HCT116 (cell line): ENCODE measurements at regions not wholly inside any gene's neighbourhood (a gene's known extent, or its start where the extent isn't known, plus 50 kb on each side); places are given as distances from the start of the nearest gene placed in this dataset.

Experiments used
- ATAC-seq: fragments of 200-7000 bp; cut with Tn5 transposase; 2 replicates; pipeline ENCODE4 v1.9.1; 2020; ENCODE audit warnings: mild to moderate bottlenecking, moderate library complexity
- BruUV-seq: library from RNA; stranded (reverse); fragments of 400-500 nt; replicated peaks from 2 replicates; lab custom pipeline; 2021; lab: Mats Ljungman, UMichigan
- CTCF ChIA-PET: fragments of 300-600 bp; sonication (Branson Sonifier 250); formaldehyde crosslinking; loops from one replicate; lab custom pipeline; 2021; ENCODE audit warnings: antibody characterized with exemption; lab: Charles Lee
- POLR2A ChIA-PET: fragments of 300-600, 350-600 bp; sonication (Branson Sonifier 250); formaldehyde crosslinking; loops from one replicate; lab custom pipeline; 2021; ENCODE audit warnings: antibody characterized with exemption; lab: Charles Lee
- RAD21 ChIA-PET, 2 experiments: fragments of 300-600 bp; sonication (Branson Sonifier 250); formaldehyde crosslinking; loops; one replicate each; lab custom pipeline; 2023; ENCODE audit warnings: low total read pairs in 2 of 2; ENCODE audit not compliant: uncharacterized antibody in 2 of 2, unreplicated experiment in 2 of 2, low non-redundant PET in 1 of 2; lab: Charles Lee
- DNase-seq: peaks from one replicate; pipeline ENCODE4 v3.0.0-alpha.2; 2010; ENCODE audit warnings: low read depth, low spot score
- H2AFZ ChIP-seq: fragments of 200-600 bp; shearing (Covaris generic), sonication (generic); 2 replicates; pipeline ENCODE4 v1.6.1; 2017; ENCODE audit warnings: low read depth, mixed run types, mixed read lengths, antibody characterized with exemption, low read length; ENCODE audit not compliant: poor library complexity, severe bottlenecking
- H3K27ac ChIP-seq: 2 replicates; pipeline ENCODE4 v1.5.1; 2012; ENCODE audit warnings: low read depth, low read length
- H3K27me3 ChIP-seq: fragments of 200-600 bp; sonication (generic); 2 replicates; pipeline ENCODE4 v1.6.1; 2016; ENCODE audit warnings: mixed run types, low read length, mixed read lengths; ENCODE audit not compliant: insufficient read depth
- H3K36me3 ChIP-seq, 2 experiments: fragments of 200-500 bp in 1 of 2; fragments of 200-600 bp in 1 of 2; sonication (Bioruptor generic) in 1 of 2; sonication (generic) in 1 of 2; 2 replicates each; pipeline versions ENCODE4 v1.5.1 to v1.6.1; 2014 to 2016; ENCODE audit warnings: low read length in 2 of 2, inconsistent platforms in 1 of 2, mixed read lengths in 1 of 2, mixed run types in 1 of 2; ENCODE audit not compliant: insufficient read depth in 2 of 2, control insufficient read depth in 1 of 2
- H3K4me1 ChIP-seq, 2 experiments: fragments of 200-600 bp in 1 of 2; sonication (generic) in 1 of 2; 2 replicates each; pipeline versions ENCODE4 v1.5.1 to v1.6.1; 2012 to 2017; ENCODE audit warnings: low read length in 2 of 2, inconsistent platforms in 1 of 2, mild to moderate bottlenecking in 1 of 2, mixed read lengths in 1 of 2, mixed run types in 1 of 2, moderate library complexity in 1 of 2; ENCODE audit not compliant: insufficient read depth in 2 of 2, control insufficient read depth in 1 of 2
- H3K4me2 ChIP-seq: fragments of 200-600 bp; sonication (generic); 2 replicates; pipeline ENCODE4 v1.6.1; 2017; ENCODE audit warnings: mixed run types, low read length, mixed read lengths
- H3K4me3 ChIP-seq, 2 experiments: fragments of 200-600 bp in 1 of 2; sonication (generic) in 1 of 2; replicated peaks in 1 of 2; 2 replicates each; pipeline ENCODE4 v1.5.1; 2011 to 2016; ENCODE audit warnings: low read length in 2 of 2, control low read depth in 1 of 2, low read depth in 1 of 2, mild to moderate bottlenecking in 1 of 2, mixed read lengths in 1 of 2, mixed run types in 1 of 2
- H3K79me2 ChIP-seq: fragments of 200-600 bp; sonication (generic); 2 replicates; pipeline ENCODE4 v1.6.1; 2017; ENCODE audit warnings: mild to moderate bottlenecking, mixed run types, low read length, moderate library complexity, mixed read lengths; ENCODE audit not compliant: insufficient read depth
- H3K9ac ChIP-seq: fragments of 200-600 bp; sonication (generic); 2 replicates; pipeline ENCODE4 v1.6.1; 2016; ENCODE audit warnings: low read length, mixed read lengths
- H3K9me2 ChIP-seq: fragments of 200-600 bp; sonication (generic), shearing (Covaris generic); 2 replicates; pipeline ENCODE4 v1.6.1; 2017; ENCODE audit warnings: mixed run types, mild to moderate bottlenecking, moderate library complexity; ENCODE audit not compliant: insufficient read depth
- H3K9me3 ChIP-seq, 2 experiments: fragments of 200-500 bp in 1 of 2; fragments of 200-600 bp in 1 of 2; sonication (Bioruptor generic) in 1 of 2; sonication (generic) in 1 of 2; 2 replicates each; pipeline ENCODE4 v1.6.1; 2014 to 2017; ENCODE audit warnings: low read length in 2 of 2, mixed read lengths in 2 of 2, inconsistent platforms in 1 of 2, low read depth in 1 of 2, mild to moderate bottlenecking in 1 of 2, mixed run types in 1 of 2, moderate library complexity in 1 of 2; ENCODE audit not compliant: control insufficient read depth in 1 of 2, insufficient read depth in 1 of 2
- H4K20me1 ChIP-seq: fragments of 200-600 bp; sonication (generic), shearing (Covaris generic); 2 replicates; pipeline ENCODE4 v1.6.1; 2017; ENCODE audit warnings: mixed run types, mild to moderate bottlenecking, moderate library complexity; ENCODE audit not compliant: insufficient read depth
- CBX3 ChIP-seq: IDR thresholded peaks from 2 replicates; pipeline ENCODE4 v1.6.1; 2012; ENCODE audit warnings: low read depth
- CEBPB ChIP-seq: IDR thresholded peaks from 2 replicates; pipeline ENCODE4 v1.6.1; 2012; ENCODE audit warnings: low read depth
- ELF1 ChIP-seq: IDR thresholded peaks from 2 replicates; pipeline ENCODE4 v1.6.1; 2012; ENCODE audit warnings: low read depth, borderline replicate concordance
- EZH2 ChIP-seq: fragments of 200-600 bp; sonication (generic); IDR thresholded peaks from 2 replicates; pipeline ENCODE4 v1.6.1; 2017; ENCODE audit warnings: antibody characterized with exemption, mixed run types
- EZH2phosphoT487 ChIP-seq: fragments of 200-600 bp; IDR thresholded peaks from 2 replicates; pipeline ENCODE4 v1.6.1; 2018; ENCODE audit warnings: antibody characterized with exemption, borderline replicate concordance
- FOSL1 ChIP-seq: IDR thresholded peaks from 2 replicates; pipeline ENCODE4 v1.6.1; 2012; ENCODE audit warnings: low read depth
- JUND ChIP-seq: IDR thresholded peaks from 2 replicates; pipeline ENCODE4 v1.6.1; 2012
- POLR2A ChIP-seq: IDR thresholded peaks from 2 replicates; pipeline ENCODE4 v1.7.0; 2011; ENCODE audit warnings: borderline replicate concordance; ENCODE audit not compliant: insufficient read depth, insufficient read length; ENCODE audit errors: extremely low read depth
- POLR2AphosphoS5 ChIP-seq: IDR thresholded peaks from 2 replicates; pipeline ENCODE4 v1.6.1; 2011; ENCODE audit warnings: mild to moderate bottlenecking, low read depth, low read length, moderate library complexity
- RAD21 ChIP-seq: IDR thresholded peaks from 2 replicates; pipeline ENCODE4 v1.6.1; 2012; ENCODE audit warnings: low read depth, mild to moderate bottlenecking
- SIN3A ChIP-seq: IDR thresholded peaks from 2 replicates; pipeline ENCODE4 v1.6.1; 2012; ENCODE audit warnings: low read depth
- SP1 ChIP-seq: IDR thresholded peaks from 2 replicates; pipeline ENCODE4 v1.6.1; 2012; ENCODE audit warnings: low read depth
- SRF ChIP-seq: IDR thresholded peaks from 2 replicates; pipeline ENCODE4 v1.6.1; 2012; ENCODE audit warnings: low read depth
- TCF7L2 ChIP-seq: IDR thresholded peaks from 2 replicates; pipeline ENCODE4 v1.7.0; 2011; ENCODE audit warnings: borderline replicate concordance, inconsistent platforms; ENCODE audit not compliant: insufficient read depth, insufficient read length; ENCODE audit errors: extremely low read depth
- YY1 ChIP-seq: IDR thresholded peaks from 2 replicates; pipeline ENCODE4 v1.6.1; 2011; ENCODE audit warnings: low read length, low read depth, moderate library complexity, mild to moderate bottlenecking; ENCODE audit not compliant: insufficient replicate concordance; ENCODE audit errors: extremely low read depth
- ZFX ChIP-seq: fragments of 450-650 bp; IDR thresholded peaks from 2 replicates; pipeline ENCODE4 v1.6.1; 2017
- ZNF274 ChIP-seq: fragments of 200-500 bp; sonication (Bioruptor generic); IDR thresholded peaks from 2 replicates; pipeline ENCODE4 v1.6.1; 2014; ENCODE audit warnings: mild to moderate bottlenecking, low read depth, low read length, inconsistent platforms
- intact Hi-C: fragments of 100-400 bp; cut with micrococcal nuclease; formaldehyde crosslinking; loops from 2 replicates; pipeline ENCODE4 v1.10.0; 2022
- TF ChIP-seq, protein P1 (sequence below): IDR thresholded peaks from 2 replicates; pipeline ENCODE4 v1.6.1; 2012
- TF ChIP-seq, protein P2 (sequence below): IDR thresholded peaks from 2 replicates; pipeline ENCODE4 v1.6.1; 2012

DNA sequence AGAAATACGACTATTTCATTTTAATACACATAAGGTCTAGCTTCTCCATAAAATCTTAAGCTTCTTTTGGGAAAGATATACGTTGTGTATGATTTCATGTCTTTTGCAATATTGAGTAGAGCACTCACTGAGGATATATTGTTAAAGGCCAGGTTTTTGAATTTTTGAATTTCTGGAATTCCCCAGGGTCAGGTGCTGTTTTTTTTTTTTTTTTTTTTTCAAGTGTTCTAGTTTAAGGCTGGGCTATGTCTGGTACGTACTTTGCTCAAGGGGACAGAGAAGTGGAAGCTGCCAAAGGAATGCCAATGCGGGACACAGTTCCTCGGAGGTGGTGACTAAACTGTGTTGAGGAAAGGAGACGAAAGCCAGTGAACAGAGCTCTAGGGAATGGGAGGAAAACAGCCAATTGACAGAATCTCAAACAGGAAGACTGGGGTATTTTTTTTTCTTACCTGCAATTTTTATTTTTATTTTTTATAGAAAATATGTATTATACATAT is 510.5 kb upstream of the CBLB start:
- H3K4me1 ChIP-seq, result no peaks in the 10 kb centered on the region
- no peaks in the 10 kb centered on the region for H3K36me3 ChIP-seq
- H3K27me3 ChIP-seq, result no peaks in the 10 kb centered on the region
- BruUV-seq, result no TSS peak
- H3K9me3 ChIP-seq, result no peaks in the 10 kb centered on the region
- H3K9me2 ChIP-seq, result no peaks in the 10 kb centered on the region
- ChIA-PET CTCF (interaction anchor here (1.2 kb wide), 1 partner anchor 685 kb away, joined by 3 read pairs; no protein-coding TSS in a partner anchor), RAD21 (no interaction called here), POLR2A (no interaction called here)
- H2AFZ ChIP-seq, result no peak overlapping the region
- H3K4me2 ChIP-seq, result no peak overlapping the region
- no peak for ATAC-seq
- DNase-seq, result no peak
- TF ChIP-seq POLR2AphosphoS5, result no peak
- no peak for TF ChIP-seq RAD21
- no peak for TF ChIP-seq TCF7L2
- TF ChIP-seq, protein P1, sequence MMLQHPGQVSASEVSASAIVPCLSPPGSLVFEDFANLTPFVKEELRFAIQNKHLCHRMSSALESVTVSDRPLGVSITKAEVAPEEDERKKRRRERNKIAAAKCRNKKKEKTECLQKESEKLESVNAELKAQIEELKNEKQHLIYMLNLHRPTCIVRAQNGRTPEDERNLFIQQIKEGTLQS, result no peak
- TF ChIP-seq ZNF274, result no peak
- TF ChIP-seq SIN3A, result no peak
- no peak for TF ChIP-seq YY1
- no peak for TF ChIP-seq FOSL1
- TF ChIP-seq POLR2A, result no peak
- H3K27ac ChIP-seq, result no peak overlapping the region
- no peak overlapping the region for H3K4me3 ChIP-seq
- intact Hi-C loops, result no loop called here
- H3K9ac ChIP-seq, result no peak overlapping the region
- no peaks in the 10 kb centered on the region for H3K79me2 ChIP-seq
- no peaks in the 10 kb centered on the region for H4K20me1 ChIP-seq

DNA sequence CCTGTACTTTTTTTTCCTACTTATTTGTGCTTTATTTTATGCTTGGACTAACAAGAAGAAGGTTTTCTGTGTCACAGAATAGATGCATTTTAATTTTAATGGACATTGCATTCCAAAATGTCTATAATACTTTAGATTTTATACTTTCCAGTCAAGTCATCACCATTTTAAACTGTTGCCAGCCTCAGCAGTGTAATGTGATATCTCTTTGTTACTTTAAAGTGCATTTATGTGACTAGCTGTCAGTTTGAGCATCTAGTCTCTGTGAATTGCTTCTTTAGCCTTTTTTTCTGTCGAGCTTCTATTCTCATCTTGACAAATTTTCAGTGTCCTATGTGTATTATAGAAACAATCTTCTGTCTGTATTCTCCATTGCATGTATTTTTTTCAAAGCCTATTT is 511.4 kb upstream of the CBLB start:
- H3K9me2 ChIP-seq, result no peaks in the 10 kb centered on the region
- no peaks in the 10 kb centered on the region for H3K4me1 ChIP-seq
- BruUV-seq, result no TSS peak
- DNase-seq (no peak), ATAC-seq (no peak)
- intact Hi-C loops, result no loop called here
- H2AFZ ChIP-seq, result no peak overlapping the region
- no peaks in the 10 kb centered on the region for H3K79me2 ChIP-seq
- no peak overlapping the region for H3K27ac ChIP-seq
- H3K4me3 ChIP-seq, result no peak overlapping the region
- H3K9ac ChIP-seq, result no peak overlapping the region
- ChIA-PET CTCF (no interaction called here), RAD21 (no interaction called here), POLR2A (no interaction called here)
- TF ChIP-seq, protein P1, result no peak
- TF ChIP-seq RAD21 (no peak), SIN3A (no peak), EZH2 (no peak), ZNF274 (no peak), POLR2AphosphoS5 (no peak), POLR2A (no peak), YY1 (no peak), ELF1 (no peak), SRF (no peak), CBX3 (no peak), ZFX (no peak), EZH2phosphoT487 (no peak), JUND (no peak), CEBPB (no peak), SP1 (no peak)
- TF ChIP-seq, protein P2, sequence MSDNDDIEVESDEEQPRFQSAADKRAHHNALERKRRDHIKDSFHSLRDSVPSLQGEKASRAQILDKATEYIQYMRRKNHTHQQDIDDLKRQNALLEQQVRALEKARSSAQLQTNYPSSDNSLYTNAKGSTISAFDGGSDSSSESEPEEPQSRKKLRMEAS, result no peak
- no peaks in the 10 kb centered on the region for H4K20me1 ChIP-seq
- H3K36me3 ChIP-seq, result no peaks in the 10 kb centered on the region
- no peaks in the 10 kb centered on the region for H3K27me3 ChIP-seq
- no peak overlapping the region for H3K4me2 ChIP-seq
- no peaks in the 10 kb centered on the region for H3K9me3 ChIP-seq
